ENCODE measurements at regions not wholly inside any gene's neighbourhood (a gene's known extent, or its start where the extent isn't known, plus 50 kb on each side); places are given as distances from the start of the nearest gene placed in this dataset.
"Not testable (repeated sequence)": the region's sequence is repeated elsewhere in the genome, so short reads cannot be mapped to it uniquely, and the experiment has no call there.

GRCh38 chr3:164741869-164742268 is 336.4 kb downstream of the SI start:
- DNase-seq: no peak

DNA sequence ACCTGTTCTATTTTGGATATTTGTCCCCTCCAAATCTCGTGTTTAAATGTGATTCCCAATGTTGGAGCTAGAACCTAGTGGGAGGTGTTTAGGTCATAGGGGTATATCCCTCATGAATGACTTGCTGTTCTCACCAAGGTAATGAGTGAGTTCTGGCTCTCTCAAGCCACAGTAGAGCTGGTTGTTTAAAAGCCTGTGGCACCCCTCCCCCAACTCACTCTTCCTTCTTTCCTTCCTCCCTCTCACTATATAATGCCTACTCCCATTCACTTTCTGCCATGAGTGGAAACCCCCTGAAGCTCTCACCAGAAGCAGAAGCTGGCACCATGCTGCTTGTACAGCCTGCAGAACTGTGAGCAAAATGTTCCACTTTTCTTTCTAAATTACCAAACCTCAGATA is 341.1 kb downstream of the SI start:
- DNase-seq: no peak

DNA sequence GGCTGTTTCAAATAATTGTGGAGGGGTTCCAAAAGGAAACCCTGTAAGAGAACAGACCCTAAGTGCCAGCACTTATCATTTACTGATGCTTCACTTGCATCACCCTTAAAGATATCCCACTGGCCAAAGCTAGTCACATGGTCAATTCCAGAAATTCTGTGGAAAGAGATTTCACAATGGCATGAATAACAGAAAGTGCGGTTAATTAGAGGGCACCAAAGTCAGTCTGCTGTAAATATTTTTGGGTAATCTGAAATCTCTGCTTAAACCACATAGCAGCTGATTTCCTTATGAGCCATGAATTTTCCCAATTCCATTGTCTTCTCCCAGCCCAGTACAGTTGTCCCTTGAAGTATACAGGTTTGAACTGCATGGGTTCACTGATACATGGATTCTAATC is 346.1 kb downstream of the SI start:
- no peak for DNase-seq

GRCh38 chr3:164730815-164731360 is 347.4 kb downstream of the SI start:
- DNase-seq: no peak

GRCh38 chr3:164723396-164723795 is 354.9 kb downstream of the SI start:
- no peak for DNase-seq

DNA sequence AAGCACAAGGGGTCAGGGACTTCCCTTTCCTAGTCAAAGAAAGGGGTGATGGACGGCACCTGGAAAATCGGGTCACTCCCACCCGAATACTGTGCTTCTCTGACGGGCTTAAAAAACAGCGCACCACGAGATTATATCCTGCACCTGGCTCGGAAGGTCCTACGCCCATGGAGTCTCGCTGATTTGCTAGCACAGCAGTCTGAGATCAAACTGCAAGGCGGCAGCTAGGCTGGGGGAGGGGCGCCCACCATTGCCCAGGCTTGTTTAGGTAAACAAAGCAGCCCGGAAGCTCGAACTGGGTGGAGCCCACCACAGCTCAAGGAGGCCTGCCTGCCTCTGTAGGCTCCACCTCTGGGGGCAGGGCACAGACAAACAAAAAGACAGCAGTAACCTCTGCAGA is 375.5 kb downstream of the SI start:
- DNase-seq: not testable (repeated sequence)

- no peak for DNase-seq
Observed at GRCh38 chr3:164687902-164688301, 390.4 kb downstream of the SI start.

DNA sequence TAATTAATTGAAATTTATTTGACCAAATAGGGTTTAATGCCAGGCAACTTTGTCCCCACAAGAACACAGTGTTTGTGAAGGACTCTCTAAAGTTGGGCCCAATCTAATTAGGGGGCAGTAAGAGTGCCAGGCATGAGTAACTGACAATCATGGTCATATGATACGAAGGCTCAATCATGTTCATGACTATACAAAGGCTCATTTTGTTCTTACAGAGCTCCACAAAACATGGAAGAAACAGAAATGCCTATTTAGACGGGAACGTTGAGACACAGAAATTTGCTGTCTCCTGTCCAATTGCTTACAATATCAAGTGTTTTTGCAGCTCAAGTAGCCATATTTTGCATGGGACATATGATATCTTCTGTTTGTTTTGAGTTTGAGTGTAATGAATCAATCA is 391.1 kb downstream of the SI start:
- no peak for DNase-seq

GRCh38 chr3:164683489-164683888 is 394.8 kb downstream of the SI start:
- DNase-seq: no peak

GRCh38 chr3:164679245-164679644 is 399.1 kb downstream of the SI start:
- DNase-seq: no peak

GRCh38 chr3:164677317-164677716 is 401.0 kb downstream of the SI start:
- DNase-seq: no peak

- DNase-seq: no peak
Observed at GRCh38 chr3:164673738-164674137, 404.6 kb downstream of the SI start.

DNA sequence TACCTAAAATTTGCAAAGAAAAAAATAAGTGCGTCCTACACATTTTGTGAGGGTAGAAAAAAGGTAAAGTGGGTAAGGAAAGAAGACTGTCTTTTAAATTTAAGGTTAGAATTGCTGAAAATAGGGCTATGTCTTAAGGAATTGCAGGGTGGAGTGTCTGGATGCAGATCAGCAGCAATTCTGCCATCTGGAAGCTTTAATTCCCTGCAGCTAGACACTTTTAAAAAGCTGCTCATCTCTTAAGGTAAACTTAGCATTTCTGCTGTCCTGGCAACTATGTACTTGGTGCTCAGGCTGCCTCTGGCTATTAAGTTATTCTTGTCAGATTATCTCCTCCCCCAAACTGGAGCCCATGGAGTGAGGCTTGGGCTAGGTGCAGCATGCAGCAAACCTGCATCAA is 420.2 kb downstream of the SI start:
- DNase-seq: no peak

DNA sequence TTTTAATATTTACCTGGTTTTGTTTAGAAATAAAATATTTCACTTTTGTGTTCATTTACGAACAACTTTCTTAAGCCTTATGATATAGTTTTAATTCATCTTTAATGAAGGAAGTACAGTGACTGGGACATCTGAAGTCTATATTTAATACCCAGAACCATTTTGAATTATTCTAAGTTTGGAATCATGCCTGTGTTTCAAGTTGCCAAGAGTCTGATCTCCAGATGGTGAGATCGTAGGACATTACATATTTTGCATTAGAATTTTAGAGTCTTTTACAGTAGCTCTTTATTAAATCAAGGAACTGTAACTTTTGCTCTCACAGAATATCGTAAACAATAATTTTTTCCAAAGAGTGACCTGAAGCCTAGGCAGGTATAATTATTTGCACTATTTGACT is 420.7 kb downstream of the SI start:
- DNase-seq: no peak

- no peak for DNase-seq
Observed at GRCh38 chr3:164655462-164655861, 422.8 kb downstream of the SI start.

- no peak for DNase-seq
Observed at GRCh38 chr3:164641071-164641470, 437.2 kb downstream of the SI start.

DNA sequence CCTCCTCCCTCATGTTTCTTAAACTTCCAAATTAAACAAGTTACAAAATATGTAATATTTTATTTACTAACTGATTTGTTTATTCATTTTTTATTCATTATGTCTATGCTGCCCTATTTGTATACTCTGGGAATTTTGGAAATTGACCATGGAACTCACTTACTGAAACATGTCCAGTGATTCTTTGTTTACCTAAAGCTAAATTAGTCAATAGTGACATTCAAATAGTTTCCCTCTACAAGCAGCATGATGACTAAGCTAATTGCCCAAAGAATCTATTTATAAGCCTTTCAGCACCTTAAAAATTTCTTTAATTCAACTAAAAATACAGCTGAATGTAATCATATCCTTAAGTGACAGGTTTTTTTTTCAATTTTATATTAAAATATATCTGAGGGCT is 437.7 kb downstream of the SI start:
- DNase-seq: no peak

- DNase-seq: no peak
Observed at GRCh38 chr3:164620956-164621355, 457.3 kb downstream of the SI start.

DNA sequence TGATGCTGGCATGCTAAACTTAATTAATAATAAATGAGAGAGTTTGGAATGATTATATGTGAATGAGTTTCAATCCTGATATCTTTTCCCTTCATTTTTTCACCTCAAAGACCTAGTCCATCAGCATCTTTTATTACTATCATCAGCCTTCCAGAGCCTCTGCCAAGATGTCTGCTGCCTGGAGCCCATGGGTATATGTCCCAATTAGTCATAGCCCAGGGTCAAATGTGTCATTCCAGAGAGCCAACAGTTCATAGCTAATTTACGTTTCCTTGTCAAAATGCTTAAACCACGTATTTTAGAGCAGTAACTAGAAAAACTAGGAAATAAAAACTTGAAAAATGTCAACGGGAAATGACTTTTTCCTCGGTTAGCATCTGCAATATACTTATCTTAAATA is 457.9 kb downstream of the SI start:
- no peak for DNase-seq

- DNase-seq: no peak
Observed at GRCh38 chr3:164612751-164613150, 465.5 kb downstream of the SI start.

DNA sequence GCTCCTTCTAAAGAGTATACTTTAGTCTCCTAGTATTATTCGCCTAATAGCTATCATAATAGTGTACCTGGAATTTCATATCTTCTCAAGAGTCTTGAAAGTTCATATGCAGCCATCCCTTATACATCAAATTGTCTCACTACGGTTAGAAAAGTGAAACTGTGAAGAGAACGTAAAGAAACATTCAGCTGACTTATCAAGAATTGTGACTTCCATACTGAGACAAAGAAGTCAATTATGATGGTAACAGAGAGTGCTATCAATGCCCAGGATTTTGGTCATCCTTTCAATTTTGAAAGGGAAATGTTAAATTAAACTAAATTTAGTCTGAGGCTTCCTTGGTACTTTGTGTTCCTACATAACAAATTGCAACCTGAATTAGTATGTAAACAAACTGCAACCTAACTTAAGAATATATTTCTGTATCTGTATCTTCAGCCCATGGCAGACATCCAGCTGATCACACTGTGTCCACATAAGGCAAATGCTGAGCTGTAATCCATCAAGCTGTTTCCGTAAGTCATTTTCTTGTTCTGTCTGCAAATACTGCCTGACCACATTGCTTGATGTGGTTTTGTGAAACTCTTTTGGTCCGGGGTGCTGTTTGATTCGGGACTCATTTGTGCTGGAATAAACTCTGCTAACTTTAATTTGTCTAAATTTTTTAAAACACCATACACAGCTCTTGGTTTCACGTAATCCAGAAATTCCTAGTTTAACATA is 469.6 kb downstream of the SI start:
- DNase-seq: peak; percentile 42

DNA sequence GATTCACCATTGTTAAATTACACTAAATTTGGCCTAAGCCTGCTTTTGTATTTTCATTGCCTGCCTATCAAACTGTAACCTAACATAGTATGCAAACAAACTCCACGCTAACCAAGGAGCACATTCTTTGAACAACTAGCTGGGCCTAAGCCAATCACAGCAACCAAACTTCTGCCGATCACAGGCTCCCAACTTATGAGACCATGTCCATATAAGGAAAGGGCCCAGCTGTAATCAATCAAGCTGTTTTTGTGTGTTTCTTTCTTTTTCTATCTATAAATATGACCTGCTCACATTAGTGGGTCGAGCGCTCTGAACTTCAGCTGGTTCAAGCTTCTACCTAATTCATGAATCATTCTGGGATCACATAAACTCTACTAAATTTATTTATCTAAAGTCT is 473.6 kb downstream of the SI start:
- no peak for DNase-seq

GRCh38 chr3:164577667-164578210 is 500.6 kb downstream of the SI start:
- DNase-seq: no peak

DNA sequence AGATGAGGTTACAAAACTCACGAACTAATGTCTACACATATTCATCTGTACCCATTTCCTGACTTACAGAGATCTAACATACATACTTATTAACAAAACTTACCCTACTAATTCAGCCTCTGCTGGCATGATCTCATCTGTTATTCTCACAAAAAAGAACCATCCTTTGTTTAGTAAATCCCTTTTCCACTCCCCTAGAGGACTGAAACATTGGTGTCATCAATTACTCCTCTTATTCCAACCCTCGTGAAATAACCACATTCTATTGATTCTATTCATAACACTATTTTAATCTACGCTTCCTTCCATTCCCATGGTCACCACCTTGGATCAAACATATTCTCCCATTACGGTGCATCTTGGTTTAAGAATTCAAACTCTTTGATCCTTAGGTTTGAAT is 505.9 kb downstream of the SI start:
- no peak for DNase-seq

GRCh38 chr3:164550857-164551256 is 527.4 kb downstream of the SI start:
- no peak for DNase-seq
